ENCODE measurements at regions not wholly inside any gene's neighbourhood (a gene's known extent, or its start where the extent isn't known, plus 50 kb on each side); places are given as distances from the start of the nearest gene placed in this dataset.
"Not testable (repeated sequence)": the region's sequence is repeated elsewhere in the genome, so short reads cannot be mapped to it uniquely, and the experiment has no call there.

DNA sequence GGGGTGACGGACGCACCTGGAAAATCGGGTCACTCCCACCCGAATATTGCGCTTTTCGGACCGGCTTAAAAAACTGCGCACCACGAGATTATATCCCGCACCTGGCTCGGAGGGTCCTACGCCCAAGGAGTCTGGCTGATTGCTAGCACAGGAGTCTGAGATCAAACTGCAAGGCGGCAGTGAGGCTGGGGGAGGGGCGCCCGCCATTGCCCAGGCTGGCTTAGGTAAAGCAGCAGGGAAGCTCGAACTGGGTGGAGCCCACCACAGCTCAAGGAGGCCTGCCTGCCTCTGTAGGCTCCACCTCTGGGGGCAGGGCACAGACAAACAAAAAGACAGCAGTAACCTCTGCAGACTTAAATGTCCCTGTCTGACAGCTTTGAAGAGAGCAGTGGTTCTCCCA is 1760.6 kb upstream of the CDH9 start:
- TF ChIP-seq, protein P1, sequence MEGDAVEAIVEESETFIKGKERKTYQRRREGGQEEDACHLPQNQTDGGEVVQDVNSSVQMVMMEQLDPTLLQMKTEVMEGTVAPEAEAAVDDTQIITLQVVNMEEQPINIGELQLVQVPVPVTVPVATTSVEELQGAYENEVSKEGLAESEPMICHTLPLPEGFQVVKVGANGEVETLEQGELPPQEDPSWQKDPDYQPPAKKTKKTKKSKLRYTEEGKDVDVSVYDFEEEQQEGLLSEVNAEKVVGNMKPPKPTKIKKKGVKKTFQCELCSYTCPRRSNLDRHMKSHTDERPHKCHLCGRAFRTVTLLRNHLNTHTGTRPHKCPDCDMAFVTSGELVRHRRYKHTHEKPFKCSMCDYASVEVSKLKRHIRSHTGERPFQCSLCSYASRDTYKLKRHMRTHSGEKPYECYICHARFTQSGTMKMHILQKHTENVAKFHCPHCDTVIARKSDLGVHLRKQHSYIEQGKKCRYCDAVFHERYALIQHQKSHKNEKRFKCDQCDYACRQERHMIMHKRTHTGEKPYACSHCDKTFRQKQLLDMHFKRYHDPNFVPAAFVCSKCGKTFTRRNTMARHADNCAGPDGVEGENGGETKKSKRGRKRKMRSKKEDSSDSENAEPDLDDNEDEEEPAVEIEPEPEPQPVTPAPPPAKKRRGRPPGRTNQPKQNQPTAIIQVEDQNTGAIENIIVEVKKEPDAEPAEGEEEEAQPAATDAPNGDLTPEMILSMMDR (IDR thresholded peaks at IDR 0.05): not testable (repeated sequence)
- not testable (repeated sequence) for TF ChIP-seq POLR2A, POLR2AphosphoS5 (IDR thresholded peaks at IDR 0.05)

Measured in prostate gland (tissue), 2 donors.